Stimulated activated CD8-positive, alpha-beta memory T cell treated with anti-CD3 and anti-CD28 coated beads, Interleukin-2, amount 100 ng/mL, for 1 hour (primary cell): ENCODE measurements at regions not wholly inside any gene's neighbourhood (a gene's known extent, or its start where the extent isn't known, plus 50 kb on each side); places are given as distances from the start of the nearest gene placed in this dataset.
"Not testable (repeated sequence)": the region's sequence is repeated elsewhere in the genome, so short reads cannot be mapped to it uniquely, and the experiment has no call there.

ENCODE experiments used
- DNase-seq, 2 donors: peaks; one replicate each; pipeline ENCODE4 v3.0.0-alpha.2; 2020; ENCODE audit warnings: low read depth in 2 of 2

- no peak for DNase-seq
Measured at GRCh38 chr1:199608414-199608813, 419.1 kb upstream of the NR5A2 start.

- no peak for DNase-seq
Measured at GRCh38 chr1:199612976-199613774, 414.3 kb upstream of the NR5A2 start.

- DNase-seq = no peak
Measured at GRCh38 chr1:199616947-199617346, 410.6 kb upstream of the NR5A2 start.

- DNase-seq = no peak
Measured at GRCh38 chr1:199619223-199619622, 408.3 kb upstream of the NR5A2 start.

GRCh38 chr1:199626228-199626627, 401.3 kb upstream of the NR5A2 start:
- not testable (repeated sequence) for DNase-seq

- no peak for DNase-seq
Measured at GRCh38 chr1:199629624-199630023, 397.9 kb upstream of the NR5A2 start.

- no peak for DNase-seq
Measured at GRCh38 chr1:199639453-199639852, 388.1 kb upstream of the NR5A2 start.

- no peak for DNase-seq
Measured at GRCh38 chr1:199641531-199641930, 386.0 kb upstream of the NR5A2 start.

GRCh38 chr1:199644912-199645311, 382.6 kb upstream of the NR5A2 start:
- DNase-seq = no peak

- DNase-seq = no peak
Measured at GRCh38 chr1:199646761-199647160, 380.7 kb upstream of the NR5A2 start.

- DNase-seq = no peak
Measured at GRCh38 chr1:199657449-199657848, 370.1 kb upstream of the NR5A2 start.

- DNase-seq = no peak
Measured at GRCh38 chr1:199660071-199660470, 367.4 kb upstream of the NR5A2 start.

- no peak for DNase-seq
Measured at GRCh38 chr1:199665371-199665770, 362.1 kb upstream of the NR5A2 start.

- no peak for DNase-seq
Measured at GRCh38 chr1:199667089-199667488, 360.4 kb upstream of the NR5A2 start.

- no peak for DNase-seq
Measured at GRCh38 chr1:199669916-199670315, 357.6 kb upstream of the NR5A2 start.

- DNase-seq = no peak
Measured at GRCh38 chr1:199671684-199672083, 355.8 kb upstream of the NR5A2 start.

GRCh38 chr1:199675937-199676336, 351.6 kb upstream of the NR5A2 start:
- DNase-seq = no peak

- DNase-seq = no peak
Measured at GRCh38 chr1:199678771-199679170, 348.7 kb upstream of the NR5A2 start.

- DNase-seq = no peak
Measured at GRCh38 chr1:199682081-199682480, 345.4 kb upstream of the NR5A2 start.

GRCh38 chr1:199684686-199685273, 342.7 kb upstream of the NR5A2 start:
- no peak for DNase-seq

- no peak for DNase-seq
Measured at GRCh38 chr1:199685369-199685768, 342.1 kb upstream of the NR5A2 start.

GRCh38 chr1:199687321-199687720, 340.2 kb upstream of the NR5A2 start:
- no peak for DNase-seq

GRCh38 chr1:199688133-199688676, 339.3 kb upstream of the NR5A2 start:
- no peak for DNase-seq
